Right lung (tissue), 2 donors: ENCODE measurements at regions not wholly inside any gene's neighbourhood (a gene's known extent, or its start where the extent isn't known, plus 50 kb on each side); places are given as distances from the start of the nearest gene placed in this dataset.

Experiments
- DNase-seq, 2 donors: peaks; one replicate each; pipeline ENCODE4 v3.0.0-alpha.2; 2013

- DNase-seq: no peak
Measured at GRCh38 chr20:7703551-7703961, 236.7 kb downstream of the HAO1 start.

- DNase-seq: no peak
Measured at GRCh38 chr20:7703996-7704395, 236.3 kb downstream of the HAO1 start.

DNA sequence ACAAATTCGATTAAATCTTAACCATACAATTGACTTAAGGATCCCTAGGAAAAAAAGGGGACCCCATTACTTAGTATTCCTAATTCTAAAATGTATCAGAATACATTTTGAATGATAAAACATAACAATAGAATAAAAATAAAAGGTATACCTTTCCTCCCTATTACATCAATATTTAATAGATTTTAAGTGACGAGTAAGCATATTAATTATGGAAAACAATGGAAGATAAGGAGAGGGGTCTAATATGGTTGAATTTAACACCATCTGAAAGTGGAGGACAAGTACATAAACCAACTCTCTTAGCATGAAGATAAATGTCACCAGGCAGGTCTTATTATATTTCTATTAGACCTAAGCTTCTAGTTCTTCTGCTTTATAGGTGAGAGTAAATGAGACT is 232.1 kb downstream of the HAO1 start:
- no peak for DNase-seq

GRCh38 chr20:7708782-7709181 is 231.5 kb downstream of the HAO1 start:
- no peak for DNase-seq

DNA sequence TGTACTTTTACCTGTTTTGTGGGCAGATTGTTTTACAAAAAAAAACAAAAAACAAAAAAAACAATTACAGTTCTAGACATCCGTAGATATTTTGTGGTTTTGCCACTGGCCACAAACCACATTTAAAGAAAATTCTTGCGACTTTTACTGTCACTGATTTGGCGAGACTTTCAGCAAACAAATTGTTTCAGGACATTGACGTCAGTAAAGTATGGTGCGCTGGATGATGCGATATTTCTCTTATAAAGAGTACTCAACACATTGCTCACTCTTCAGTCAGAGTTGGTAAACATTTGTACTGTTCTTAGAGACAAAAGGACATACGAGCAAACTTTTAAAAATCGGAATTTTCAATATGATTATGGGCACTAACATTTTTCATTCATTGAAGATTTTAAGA is 229.8 kb downstream of the HAO1 start:
- no peak for DNase-seq

DNA sequence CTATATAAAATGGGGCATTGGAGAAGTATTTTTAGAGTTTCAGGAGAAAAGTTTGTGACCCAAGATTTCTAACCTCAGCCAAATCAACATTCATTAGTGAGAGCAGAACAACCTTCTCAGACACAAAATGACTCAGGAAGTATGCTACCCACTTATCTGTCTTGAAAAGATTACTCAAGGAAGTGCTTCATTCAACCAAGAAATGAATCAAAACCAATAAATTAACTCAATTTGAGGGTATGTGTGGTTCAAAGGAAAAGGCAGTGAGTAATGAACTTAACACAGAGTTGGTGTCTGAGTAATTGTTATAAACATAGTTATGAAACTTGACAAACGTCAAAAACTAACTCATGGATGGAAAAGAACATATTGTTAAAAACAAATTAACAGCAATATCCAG is 227.6 kb downstream of the HAO1 start:
- DNase-seq: no peak

DNA sequence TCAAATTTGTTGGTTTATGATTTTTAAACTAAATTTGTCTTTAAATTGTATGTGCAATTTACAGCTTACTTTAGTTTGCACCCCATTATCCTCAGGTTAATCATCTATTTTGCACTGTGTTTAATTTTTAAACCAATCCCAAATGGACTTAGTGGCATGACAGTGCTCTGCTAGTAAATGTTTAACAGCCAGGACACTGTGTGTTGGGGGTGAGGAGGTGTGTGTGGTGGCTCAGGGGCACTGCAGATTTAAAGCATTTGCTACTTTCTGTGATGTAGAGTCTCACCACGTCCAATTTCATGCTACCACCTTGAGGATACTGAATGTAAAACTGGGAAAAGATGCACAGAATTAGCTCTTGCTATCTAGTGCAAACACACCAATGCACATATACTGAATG is 225.7 kb downstream of the HAO1 start:
- no peak for DNase-seq

GRCh38 chr20:7716286-7716972 is 223.8 kb downstream of the HAO1 start:
- no peak for DNase-seq

- DNase-seq: no peak
Measured at GRCh38 chr20:7722564-7722963, 217.7 kb downstream of the HAO1 start.

DNA sequence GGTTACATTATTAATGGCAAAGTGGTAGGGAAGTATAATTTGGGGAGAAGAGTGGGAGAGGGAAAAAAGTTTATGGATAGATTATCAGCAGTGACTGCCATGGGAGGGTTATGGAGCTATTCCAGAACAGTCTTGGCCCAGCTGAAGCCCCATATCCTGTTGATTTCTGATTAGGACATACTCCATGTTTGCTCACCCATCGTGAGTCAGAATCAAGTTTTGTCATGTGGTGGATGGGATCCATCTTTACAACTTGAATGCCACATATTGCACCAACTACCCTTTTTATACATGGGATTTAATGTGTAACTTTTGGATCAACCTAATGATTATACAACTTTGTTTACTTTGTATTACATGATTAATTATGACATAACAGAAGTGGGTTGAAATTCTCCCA is 217.0 kb downstream of the HAO1 start:
- no peak for DNase-seq

GRCh38 chr20:7728338-7728737 is 211.9 kb downstream of the HAO1 start:
- no peak for DNase-seq

DNA sequence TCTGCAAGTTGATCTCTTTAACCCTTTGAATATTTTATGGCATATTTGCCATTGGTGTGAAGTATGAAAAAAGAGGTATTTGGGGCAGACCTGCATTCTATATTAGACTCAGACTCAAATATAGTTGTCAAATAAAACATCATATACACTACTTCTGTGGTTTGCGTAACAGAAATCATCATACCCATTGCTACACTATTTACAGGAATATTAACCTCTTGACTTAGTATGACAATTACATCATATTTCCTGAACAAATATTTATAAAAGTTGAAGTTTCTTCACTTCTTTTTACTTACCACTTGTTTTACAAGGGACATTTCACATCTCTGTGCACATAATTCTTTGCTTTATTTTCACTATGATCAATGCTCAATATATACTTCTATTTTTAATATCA is 206.0 kb downstream of the HAO1 start:
- no peak for DNase-seq

DNA sequence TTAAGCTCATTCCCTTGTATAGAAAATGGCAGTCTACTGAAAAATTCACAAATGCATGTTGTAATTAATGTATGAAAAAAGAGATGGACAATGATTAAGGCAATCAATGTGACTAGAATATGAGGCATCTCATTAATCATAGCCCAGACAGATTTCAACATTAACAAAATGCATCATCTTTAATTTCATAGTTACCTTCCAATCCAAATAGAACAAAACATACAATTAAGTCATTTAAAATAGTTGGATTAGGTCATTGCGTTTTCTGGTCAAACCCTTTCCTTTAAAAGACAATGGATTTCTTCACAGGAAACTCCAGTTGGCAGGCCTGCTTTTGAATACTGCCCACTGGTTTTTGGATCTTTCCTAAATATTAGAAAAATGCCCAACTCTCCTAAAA is 203.9 kb downstream of the HAO1 start:
- DNase-seq: no peak

- DNase-seq: no peak
Measured at GRCh38 chr20:7741866-7742265, 198.4 kb downstream of the HAO1 start.

DNA sequence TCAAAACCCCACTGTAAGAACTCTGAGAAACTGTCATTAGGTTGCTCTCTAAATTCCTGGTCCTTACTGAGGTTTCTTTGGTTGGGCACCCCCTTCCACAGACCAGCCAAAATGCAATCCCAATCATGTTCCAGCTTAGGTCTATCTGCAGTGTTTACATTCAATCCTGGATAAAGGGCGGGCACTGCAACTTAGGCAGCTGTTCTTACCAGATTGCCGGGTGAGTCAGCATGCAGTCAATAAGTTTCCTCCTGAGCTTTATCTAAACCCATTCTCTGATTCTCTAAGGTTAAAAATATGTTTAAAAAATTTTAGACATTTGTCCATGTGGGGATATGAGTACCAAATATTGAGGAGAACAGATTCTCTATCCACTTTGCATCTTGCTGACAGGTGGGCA is 197.8 kb downstream of the HAO1 start:
- no peak for DNase-seq

GRCh38 chr20:7744411-7744810 is 195.8 kb downstream of the HAO1 start:
- no peak for DNase-seq

DNA sequence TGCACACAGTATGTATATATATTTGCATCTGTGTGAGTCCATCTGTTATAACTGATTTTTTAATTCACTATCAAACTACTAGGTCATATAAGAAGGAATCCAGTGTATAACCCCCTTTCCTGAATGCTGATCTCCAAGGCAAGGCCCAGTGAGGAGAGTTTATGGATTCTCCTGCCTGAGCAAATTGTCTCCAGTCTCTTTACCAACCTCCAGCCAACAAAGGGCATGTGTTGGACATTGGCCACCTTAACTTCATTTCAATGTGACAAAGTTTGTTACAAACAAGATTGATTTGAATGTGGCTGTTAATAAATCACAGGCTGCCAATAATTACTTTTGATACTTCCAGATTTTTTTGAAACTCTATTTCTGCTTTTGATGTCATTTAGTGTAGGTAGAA is 191.6 kb downstream of the HAO1 start:
- no peak for DNase-seq

DNA sequence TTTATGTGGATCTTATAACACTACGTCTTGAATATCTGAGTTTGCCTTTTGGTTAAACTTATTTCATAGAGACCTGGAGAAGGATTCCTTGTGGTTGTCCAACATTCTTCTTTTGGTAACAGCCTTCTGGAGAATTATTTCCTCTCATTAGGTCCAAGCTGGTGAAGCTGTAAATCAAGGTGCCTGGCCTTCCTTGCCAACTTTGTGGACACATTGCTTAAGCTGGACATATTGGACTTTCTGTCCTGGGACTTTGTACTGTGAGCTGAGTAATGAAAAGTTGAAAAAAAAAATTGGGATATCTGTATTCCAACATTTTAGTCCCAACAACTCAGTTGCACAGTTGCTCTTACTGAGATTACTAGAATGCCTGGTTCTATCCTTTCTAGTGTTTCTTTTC is 186.2 kb downstream of the HAO1 start:
- no peak for DNase-seq

GRCh38 chr20:7758406-7758805 is 181.9 kb downstream of the HAO1 start:
- no peak for DNase-seq

DNA sequence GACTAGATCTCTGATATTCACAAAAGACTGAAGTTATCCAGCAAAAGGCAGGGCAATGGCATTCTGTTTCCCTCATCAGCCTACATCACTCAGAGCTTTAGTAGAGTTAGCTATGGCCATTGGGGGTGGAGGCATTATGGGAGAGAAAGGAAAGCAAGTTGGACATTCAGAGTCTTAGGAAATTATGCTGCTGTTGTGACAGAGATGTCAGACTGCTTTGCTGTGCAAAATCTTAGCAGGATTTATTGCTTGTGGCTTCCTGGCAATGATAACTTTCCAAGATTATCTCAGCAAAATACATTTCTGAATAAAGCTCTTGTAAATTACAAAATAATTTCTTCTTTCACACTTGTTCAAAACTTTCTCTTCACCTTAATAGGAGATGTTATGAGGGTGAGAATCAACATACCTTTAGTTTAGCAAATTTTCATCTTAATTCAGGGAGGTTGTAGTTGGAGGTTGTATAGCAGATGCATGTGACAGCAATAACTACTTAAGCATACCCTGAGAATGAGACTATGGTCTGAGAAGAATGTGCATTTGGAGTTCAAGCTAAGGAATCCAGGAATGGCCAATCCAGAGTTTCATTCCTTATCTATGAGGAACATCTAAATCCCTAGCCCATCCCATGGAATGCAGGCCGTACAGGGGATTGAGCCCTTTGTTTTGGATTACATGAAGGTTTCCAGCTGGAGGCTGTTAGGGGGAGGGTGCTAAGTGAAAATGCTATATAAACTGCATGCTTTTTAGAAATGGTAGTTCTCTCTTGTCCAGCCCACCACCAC is 179.8 kb downstream of the HAO1 start:
- DNase-seq: no peak

GRCh38 chr20:7765221-7765620 is 175.0 kb downstream of the HAO1 start:
- no peak for DNase-seq

GRCh38 chr20:7770046-7770445 is 170.2 kb downstream of the HAO1 start:
- DNase-seq: no peak

DNA sequence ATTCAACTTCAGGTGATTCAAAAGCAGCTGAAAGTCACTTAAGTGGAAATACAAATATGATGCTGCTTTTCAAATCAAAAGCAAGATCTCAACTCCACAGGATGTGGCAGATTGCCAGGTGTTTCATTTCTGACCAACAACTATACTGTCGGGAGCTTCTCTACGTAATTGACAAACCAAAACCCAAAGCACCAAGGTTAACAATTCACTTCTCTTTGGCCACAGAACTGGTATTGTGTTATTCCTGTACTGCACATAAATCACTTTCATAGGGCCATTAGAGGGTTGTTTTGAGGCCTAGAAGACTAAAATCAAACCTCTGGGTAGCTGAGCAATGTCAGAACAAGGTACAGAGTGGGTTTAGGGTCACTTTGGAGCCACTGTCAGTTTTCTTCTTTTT is 169.7 kb downstream of the HAO1 start:
- peak in 1 of 2 donors; percentile 1 for DNase-seq

- DNase-seq: no peak
Measured at GRCh38 chr20:7772371-7772770, 167.9 kb downstream of the HAO1 start.
